HG03378 (cell line): ENCODE measurements at regions not wholly inside any gene's neighbourhood (a gene's known extent, or its start where the extent isn't known, plus 50 kb on each side); places are given as distances from the start of the nearest gene placed in this dataset.

Experiments used
- ATAC-seq: cut with Tn5 transposase; IDR thresholded peaks from one replicate; pipeline ENCODE4 v1.9.1; 2021; ENCODE audit warnings: mild to moderate bottlenecking, moderate library complexity; ENCODE audit not compliant: unreplicated experiment

- no peak for ATAC-seq
These were observed 117.0 kb downstream of the PCDH7 start for GRCh38 chr4:30837131-30837539.

GRCh38 chr4:30837861-30838260 is 117.7 kb downstream of the PCDH7 start:
- ATAC-seq = no peak

GRCh38 chr4:30838331-30838730 is 118.2 kb downstream of the PCDH7 start:
- ATAC-seq = no peak

- ATAC-seq = no peak
These were observed 119.7 kb downstream of the PCDH7 start for GRCh38 chr4:30839583-30840520.

GRCh38 chr4:30840571-30840970 is 120.4 kb downstream of the PCDH7 start:
- ATAC-seq = no peak

GRCh38 chr4:30842142-30842541 is 122.0 kb downstream of the PCDH7 start:
- ATAC-seq = no peak

GRCh38 chr4:30842689-30843088 is 122.5 kb downstream of the PCDH7 start:
- no peak for ATAC-seq

- ATAC-seq = no peak
These were observed 124.9 kb downstream of the PCDH7 start for GRCh38 chr4:30844861-30845582.

- ATAC-seq = no peak
These were observed 127.0 kb downstream of the PCDH7 start for GRCh38 chr4:30847167-30847566.

GRCh38 chr4:30847958-30848357 is 127.8 kb downstream of the PCDH7 start:
- no peak for ATAC-seq

- ATAC-seq = no peak
These were observed 134.4 kb downstream of the PCDH7 start for GRCh38 chr4:30854531-30854930.

- no peak for ATAC-seq
These were observed 135.1 kb downstream of the PCDH7 start for GRCh38 chr4:30855232-30855631.

- ATAC-seq = no peak
These were observed 136.8 kb downstream of the PCDH7 start for GRCh38 chr4:30856795-30857564.

GRCh38 chr4:30860978-30861377 is 140.8 kb downstream of the PCDH7 start:
- no peak for ATAC-seq

- no peak for ATAC-seq
These were observed 142.0 kb downstream of the PCDH7 start for GRCh38 chr4:30862196-30862595.

- ATAC-seq = no peak
These were observed 142.9 kb downstream of the PCDH7 start for GRCh38 chr4:30863021-30863420.

GRCh38 chr4:30865691-30866090 is 145.5 kb downstream of the PCDH7 start:
- ATAC-seq = no peak

GRCh38 chr4:30866346-30866745 is 146.2 kb downstream of the PCDH7 start:
- no peak for ATAC-seq

- no peak for ATAC-seq
These were observed 146.7 kb downstream of the PCDH7 start for GRCh38 chr4:30866907-30867306.

GRCh38 chr4:30867427-30867826 is 147.3 kb downstream of the PCDH7 start:
- no peak for ATAC-seq
